HepG2 (cell line): ENCODE measurements at regions not wholly inside any gene's neighbourhood (a gene's known extent, or its start where the extent isn't known, plus 50 kb on each side); places are given as distances from the start of the nearest gene placed in this dataset.

Source experiments
- ATAC-seq: fragments of 200-7000 bp; cut with Tn5 transposase; 3 replicates; pipeline ENCODE4 v1.9.1; 2020; ENCODE audit warnings: mild to moderate bottlenecking, moderate library complexity
- BruUV-seq: library from RNA; stranded (reverse); fragments of 400-500 nt; replicated peaks from 2 replicates; lab custom pipeline; 2021; lab: Mats Ljungman, UMichigan
- CTCF ChIA-PET: fragments of 300-600 bp; formaldehyde crosslinking; extraction: SDS; loops from one replicate; lab custom pipeline; 2021; ENCODE audit warnings: low total read pairs, inconsistent platforms, low intra/inter-chr PET ratio; lab: Yijun Ruan, JAX
- POLR2A ChIA-PET: fragments of 350-600 bp; sonication (Branson Sonifier 250); formaldehyde crosslinking; loops from one replicate; lab custom pipeline; 2020; ENCODE audit warnings: antibody characterized with exemption, inconsistent platforms; lab: Yijun Ruan, JAX
- DNase-seq: peaks from one replicate; pipeline ENCODE4 v3.0.0-alpha.2; 2015; ENCODE audit warnings: low spot score
- FAIRE-seq: peaks from 3 replicates; lab custom pipeline; 2011; peaks lifted over from hg19 to GRCh38; lab: Jason Lieb, UNC
- H2AFZ ChIP-seq: one replicate; pipeline ENCODE4 v1.6.1; 2011; ENCODE audit warnings: low read length, inconsistent platforms
- H3K27ac ChIP-seq: fragments of 300-600 bp; 3 replicates; pipeline ENCODE4 v1.8.0; 2011; ENCODE audit warnings: mixed run types, mild to moderate bottlenecking, mixed read lengths, low read length, inconsistent platforms; ENCODE audit not compliant: insufficient read depth; ENCODE audit errors: extremely low read length
- H3K27me3 ChIP-seq, 2 experiments: fragments of 200-600 bp in 1 of 2; 2 replicates in 1 of 2; 3 replicates in 1 of 2; pipeline versions ENCODE4 v1.6.0 to v1.8.0; 2011; ENCODE audit warnings: low read length in 2 of 2, mild to moderate bottlenecking in 2 of 2, moderate library complexity in 2 of 2, inconsistent platforms in 1 of 2; ENCODE audit not compliant: insufficient read depth in 2 of 2, control insufficient read depth in 1 of 2
- H3K36me3 ChIP-seq, 2 experiments: fragments of 200-600 bp in 1 of 2; replicated peaks in 1 of 2; 2 replicates in 1 of 2; 3 replicates in 1 of 2; pipeline versions ENCODE4 v1.5.1 to v1.8.0; 2011; ENCODE audit warnings: low read length in 2 of 2, inconsistent platforms in 1 of 2; ENCODE audit not compliant: insufficient read depth in 2 of 2, control insufficient read depth in 1 of 2
- H3K4me1 ChIP-seq: 2 replicates; pipeline ENCODE4 v1.5.1; 2012; ENCODE audit warnings: low read length, inconsistent platforms; ENCODE audit not compliant: insufficient read depth
- H3K4me2 ChIP-seq: 2 replicates; pipeline ENCODE4 v1.6.0; 2011; ENCODE audit warnings: low read depth, low read length, inconsistent platforms
- H3K4me3 ChIP-seq, 3 experiments: fragments of 200-600 bp in 1 of 3; sonication (generic), shearing (Covaris generic) in 1 of 3; replicated peaks in 1 of 3; 2 replicates each; pipeline ENCODE4 v1.5.1; 2011 to 2016; ENCODE audit warnings: low read length in 3 of 3, inconsistent platforms in 2 of 3, low read depth in 2 of 3, mild to moderate bottlenecking in 2 of 3, control low read depth in 1 of 3, mixed read lengths in 1 of 3; ENCODE audit not compliant: insufficient read depth in 1 of 3
- H3K79me2 ChIP-seq: one replicate; pipeline ENCODE4 v1.6.1; 2011; ENCODE audit warnings: low read length, inconsistent platforms; ENCODE audit not compliant: insufficient read depth
- H3K9ac ChIP-seq: 2 replicates; pipeline ENCODE4 v1.6.0; 2011; ENCODE audit warnings: mild to moderate bottlenecking, low read depth, low read length, inconsistent platforms; ENCODE audit not compliant: insufficient read depth
- H3K9me3 ChIP-seq: 2 replicates; pipeline ENCODE4 v1.5.1; 2012; ENCODE audit warnings: mild to moderate bottlenecking, low read length
- H4K20me1 ChIP-seq: 2 replicates; pipeline ENCODE4 v1.6.0; 2011; ENCODE audit warnings: inconsistent platforms, mild to moderate bottlenecking, low read length, moderate library complexity; ENCODE audit not compliant: insufficient read depth
- AGO1 ChIP-seq: fragments of 200-400 bp; formaldehyde crosslinking; IDR thresholded peaks from 2 replicates; pipeline ENCODE4 v1.6.1; 2017; ENCODE audit warnings: mild to moderate bottlenecking, low read depth, low read length, moderate library complexity; ENCODE audit not compliant: poor library complexity, severe bottlenecking
- ARNT ChIP-seq: fragments of 450-650 bp; IDR thresholded peaks from 2 replicates; pipeline ENCODE4 v1.6.1; 2017
- BHLHE40 ChIP-seq: IDR thresholded peaks from 2 replicates; pipeline ENCODE4 v1.6.1; 2011; ENCODE audit warnings: low read length, improper control_type of control experiment
- NR2C2 ChIP-seq: sonication (generic); formaldehyde crosslinking; IDR thresholded peaks from 2 replicates; pipeline ENCODE4 v1.4.0; 2020; ENCODE audit warnings: missing genetic modification reagents, mild to moderate bottlenecking, moderate library complexity, borderline replicate concordance
- RBM22 ChIP-seq: fragments of 200-400 bp; formaldehyde crosslinking; optimal IDR thresholded peaks from 2 replicates; pipeline ENCODE3; 2017; ENCODE audit warnings: mild to moderate bottlenecking, low read length, moderate library complexity
- ZBTB21 ChIP-seq: sonication (generic); formaldehyde crosslinking; IDR thresholded peaks from 2 replicates; pipeline ENCODE4 v1.4.0; 2020; ENCODE audit warnings: missing genetic modification reagents
- ZSCAN29 ChIP-seq: sonication (generic); formaldehyde crosslinking; conservative IDR thresholded peaks from 2 replicates; pipeline ENCODE4 v1.4.0; 2020; ENCODE audit warnings: mild to moderate bottlenecking, missing genetic modification reagents
- WGBS: methylation state at CpG from one replicate; pipeline ENCODE4 v1.1.6; 2017; ENCODE audit warnings: low lambda C conversion rate; 5-methylcytosine and 5-hydroxymethylcytosine counted together
- in situ Hi-C: cut with HindIII; loops from 2 replicates; pipeline ENCODE4 v1.10.0; 2017; ENCODE audit warnings: low pct_unique_long_range_greater_than_20kb; ENCODE audit not compliant: extremely low pct_ligation_motif_present
- intact Hi-C: fragments of 100-400 bp; cut with micrococcal nuclease; formaldehyde crosslinking; loops from one replicate; pipeline ENCODE4 v1.10.0; 2022; ENCODE audit not compliant: unreplicated experiment
- TF ChIP-seq, protein P1 (sequence below): sonication (generic); formaldehyde crosslinking; IDR thresholded peaks from 2 replicates; pipeline ENCODE4 v1.4.0; 2020; ENCODE audit warnings: missing genetic modification reagents, borderline replicate concordance
- TF ChIP-seq, protein P2 (sequence below): sonication (generic); formaldehyde crosslinking; conservative IDR thresholded peaks from 2 replicates; pipeline ENCODE4 v1.8.0; 2022; ENCODE audit warnings: mild to moderate bottlenecking, moderate library complexity, missing genetic modification reagents
- TF ChIP-seq, protein P3 (sequence below): sonication (generic); formaldehyde crosslinking; IDR thresholded peaks from 2 replicates; pipeline ENCODE4 v1.5.0; 2020; ENCODE audit warnings: mild to moderate bottlenecking, missing genetic modification reagents, moderate library complexity
- TF ChIP-seq, protein P4 (sequence below): sonication (generic); formaldehyde crosslinking; IDR thresholded peaks from 2 replicates; pipeline ENCODE4 v1.4.0; 2020; ENCODE audit warnings: missing genetic modification reagents

DNA sequence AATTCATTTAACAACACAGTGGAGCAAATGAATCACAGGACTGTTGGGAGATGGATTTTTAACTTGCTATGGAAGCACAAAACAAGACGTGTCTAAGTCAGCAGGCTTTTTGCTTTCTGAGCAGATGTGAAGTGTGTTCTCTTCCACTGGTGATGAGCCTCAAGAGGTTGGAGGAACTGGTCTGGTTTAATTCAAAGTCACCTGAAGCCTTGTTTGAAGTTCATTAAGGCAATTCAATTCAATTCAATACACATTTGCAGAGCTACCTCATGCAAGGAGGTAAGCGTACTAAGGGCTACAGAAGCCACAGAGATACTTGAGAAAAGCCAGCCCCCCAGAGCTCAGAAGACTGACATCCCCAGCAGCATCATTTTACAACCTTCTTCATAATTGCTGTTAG lies 68.4 kb upstream of the PALS2 start:
- H3K27ac ChIP-seq = no peak overlapping the region
- CTCF ChIA-PET = no interaction called here
- intact Hi-C loops (no loop called here), in situ Hi-C loops (no loop called here)
- H3K36me3 ChIP-seq = no peaks in the 10 kb centered on the region
- H3K27me3 ChIP-seq = no peaks in the 10 kb centered on the region
- FAIRE-seq = no peak
- H3K9me3 ChIP-seq = no peaks in the 10 kb centered on the region
- BruUV-seq = no TSS peak
- POLR2A ChIA-PET = no interaction called here
- H3K9ac ChIP-seq = no peak overlapping the region
- no peaks in the 10 kb centered on the region for H3K79me2 ChIP-seq
- no peaks in the 10 kb centered on the region for H4K20me1 ChIP-seq
- no peak overlapping the region for H3K4me3 ChIP-seq
- TF ChIP-seq ZBTB21 (CRISPR knock-in tag) (no peak), BHLHE40 (no peak), NR2C2 (CRISPR knock-in tag) (no peak), AGO1 (no peak), RBM22 (no peak), ARNT (no peak), ZSCAN29 (no peak)
- TF ChIP-seq, protein P1, sequence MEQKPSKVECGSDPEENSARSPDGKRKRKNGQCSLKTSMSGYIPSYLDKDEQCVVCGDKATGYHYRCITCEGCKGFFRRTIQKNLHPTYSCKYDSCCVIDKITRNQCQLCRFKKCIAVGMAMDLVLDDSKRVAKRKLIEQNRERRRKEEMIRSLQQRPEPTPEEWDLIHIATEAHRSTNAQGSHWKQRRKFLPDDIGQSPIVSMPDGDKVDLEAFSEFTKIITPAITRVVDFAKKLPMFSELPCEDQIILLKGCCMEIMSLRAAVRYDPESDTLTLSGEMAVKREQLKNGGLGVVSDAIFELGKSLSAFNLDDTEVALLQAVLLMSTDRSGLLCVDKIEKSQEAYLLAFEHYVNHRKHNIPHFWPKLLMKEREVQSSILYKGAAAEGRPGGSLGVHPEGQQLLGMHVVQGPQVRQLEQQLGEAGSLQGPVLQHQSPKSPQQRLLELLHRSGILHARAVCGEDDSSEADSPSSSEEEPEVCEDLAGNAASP = no peak
- TF ChIP-seq, protein P2, sequence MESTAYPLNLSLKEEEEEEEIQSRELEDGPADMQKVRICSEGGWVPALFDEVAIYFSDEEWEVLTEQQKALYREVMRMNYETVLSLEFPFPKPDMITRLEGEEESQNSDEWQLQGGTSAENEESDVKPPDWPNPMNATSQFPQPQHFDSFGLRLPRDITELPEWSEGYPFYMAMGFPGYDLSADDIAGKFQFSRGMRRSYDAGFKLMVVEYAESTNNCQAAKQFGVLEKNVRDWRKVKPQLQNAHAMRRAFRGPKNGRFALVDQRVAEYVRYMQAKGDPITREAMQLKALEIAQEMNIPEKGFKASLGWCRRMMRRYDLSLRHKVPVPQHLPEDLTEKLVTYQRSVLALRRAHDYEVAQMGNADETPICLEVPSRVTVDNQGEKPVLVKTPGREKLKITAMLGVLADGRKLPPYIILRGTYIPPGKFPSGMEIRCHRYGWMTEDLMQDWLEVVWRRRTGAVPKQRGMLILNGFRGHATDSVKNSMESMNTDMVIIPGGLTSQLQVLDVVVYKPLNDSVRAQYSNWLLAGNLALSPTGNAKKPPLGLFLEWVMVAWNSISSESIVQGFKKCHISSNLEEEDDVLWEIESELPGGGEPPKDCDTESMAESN = no peak
- TF ChIP-seq, protein P3, sequence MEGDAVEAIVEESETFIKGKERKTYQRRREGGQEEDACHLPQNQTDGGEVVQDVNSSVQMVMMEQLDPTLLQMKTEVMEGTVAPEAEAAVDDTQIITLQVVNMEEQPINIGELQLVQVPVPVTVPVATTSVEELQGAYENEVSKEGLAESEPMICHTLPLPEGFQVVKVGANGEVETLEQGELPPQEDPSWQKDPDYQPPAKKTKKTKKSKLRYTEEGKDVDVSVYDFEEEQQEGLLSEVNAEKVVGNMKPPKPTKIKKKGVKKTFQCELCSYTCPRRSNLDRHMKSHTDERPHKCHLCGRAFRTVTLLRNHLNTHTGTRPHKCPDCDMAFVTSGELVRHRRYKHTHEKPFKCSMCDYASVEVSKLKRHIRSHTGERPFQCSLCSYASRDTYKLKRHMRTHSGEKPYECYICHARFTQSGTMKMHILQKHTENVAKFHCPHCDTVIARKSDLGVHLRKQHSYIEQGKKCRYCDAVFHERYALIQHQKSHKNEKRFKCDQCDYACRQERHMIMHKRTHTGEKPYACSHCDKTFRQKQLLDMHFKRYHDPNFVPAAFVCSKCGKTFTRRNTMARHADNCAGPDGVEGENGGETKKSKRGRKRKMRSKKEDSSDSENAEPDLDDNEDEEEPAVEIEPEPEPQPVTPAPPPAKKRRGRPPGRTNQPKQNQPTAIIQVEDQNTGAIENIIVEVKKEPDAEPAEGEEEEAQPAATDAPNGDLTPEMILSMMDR (CRISPR knock-in tag) = no peak
- TF ChIP-seq, protein P4, sequence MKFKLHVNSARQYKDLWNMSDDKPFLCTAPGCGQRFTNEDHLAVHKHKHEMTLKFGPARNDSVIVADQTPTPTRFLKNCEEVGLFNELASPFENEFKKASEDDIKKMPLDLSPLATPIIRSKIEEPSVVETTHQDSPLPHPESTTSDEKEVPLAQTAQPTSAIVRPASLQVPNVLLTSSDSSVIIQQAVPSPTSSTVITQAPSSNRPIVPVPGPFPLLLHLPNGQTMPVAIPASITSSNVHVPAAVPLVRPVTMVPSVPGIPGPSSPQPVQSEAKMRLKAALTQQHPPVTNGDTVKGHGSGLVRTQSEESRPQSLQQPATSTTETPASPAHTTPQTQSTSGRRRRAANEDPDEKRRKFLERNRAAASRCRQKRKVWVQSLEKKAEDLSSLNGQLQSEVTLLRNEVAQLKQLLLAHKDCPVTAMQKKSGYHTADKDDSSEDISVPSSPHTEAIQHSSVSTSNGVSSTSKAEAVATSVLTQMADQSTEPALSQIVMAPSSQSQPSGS (CRISPR knock-in tag) = no peak
- TF ChIP-seq, all 625 proteins: peak for 0
- ATAC-seq (no peak), DNase-seq (no peak)
- peaks cover 10% of the 10 kb centered on the region for H3K4me1 ChIP-seq
- 0% methylated on average over 2 of the region's 2 CpGs for WGBS
- no peak overlapping the region for H2AFZ ChIP-seq
- H3K4me2 ChIP-seq = no peak overlapping the region
